Kidney (tissue), 13 donors: ENCODE measurements at regions not wholly inside any gene's neighbourhood (a gene's known extent, or its start where the extent isn't known, plus 50 kb on each side); places are given as distances from the start of the nearest gene placed in this dataset.

Experiments used
- DNase-seq, 5 donors: peaks; one replicate each; pipeline ENCODE4 v3.0.0-alpha.2; 2013 to 2020
- FAIRE-seq: peaks from 2 replicates; lab custom pipeline; 2012; peaks lifted over from hg19 to GRCh38; lab: Jason Lieb, UNC
- H3K27ac ChIP-seq, 2 donors: one replicate each; pipeline ENCODE4 v1.7.0; 2013; ENCODE audit warnings: low read depth in 2 of 2, low read length in 2 of 2, inconsistent platforms in 1 of 2
- H3K27me3 ChIP-seq: one replicate; pipeline ENCODE4 v1.7.1; 2013; ENCODE audit warnings: low read length, inconsistent platforms; ENCODE audit not compliant: control insufficient read depth, insufficient read depth
- H3K36me3 ChIP-seq, 3 donors: one replicate each; pipeline versions ENCODE4 v1.7.0 to v1.7.1; 2013; ENCODE audit warnings: low read length in 3 of 3, control low read depth in 1 of 3, inconsistent platforms in 1 of 3; ENCODE audit not compliant: insufficient read depth in 3 of 3, control insufficient read depth in 2 of 3
- H3K4me1 ChIP-seq, 3 donors: one replicate each; pipeline versions ENCODE4 v1.7.0 to v1.7.1; 2013; ENCODE audit warnings: low read length in 3 of 3, inconsistent platforms in 1 of 3, low read depth in 1 of 3; ENCODE audit not compliant: control insufficient read depth in 2 of 3, insufficient read depth in 2 of 3
- H3K4me3 ChIP-seq, 3 donors: one replicate each; pipeline versions ENCODE4 v1.7.0 to v1.8.1; 2013; ENCODE audit warnings: low read length in 3 of 3, control low read depth in 1 of 3, inconsistent platforms in 1 of 3
- H3K9ac ChIP-seq, 3 donors: one replicate each; pipeline versions ENCODE4 v1.7.0 to v1.7.1; 2013; ENCODE audit warnings: low read length in 3 of 3, control low read depth in 1 of 3, inconsistent platforms in 1 of 3
- H3K9me3 ChIP-seq, 3 donors: one replicate each; pipeline versions ENCODE4 v1.7.0 to v1.7.1; 2013; ENCODE audit warnings: low read length in 3 of 3, control low read depth in 1 of 3, inconsistent platforms in 1 of 3; ENCODE audit not compliant: control insufficient read depth in 2 of 3, insufficient read depth in 1 of 3
- intact Hi-C: fragments of 100-400 bp; cut with DNase I; formaldehyde crosslinking; loops from one replicate; pipeline ENCODE4 v1.11.1; 2022
- TF ChIP-seq, protein P1 (sequence below): IDR thresholded peaks from 3 replicates; pipeline ENCODE4 v1.5.1; 2012; ENCODE audit warnings: mild to moderate bottlenecking, moderate library complexity, borderline replicate concordance; ENCODE audit not compliant: insufficient read depth; ENCODE audit errors: extremely low read depth
- donor health status: control.
- donor health status: control.
- donor health status: control.
- donor health status: control.
- donor health status: control.
- donor health status: DM: yes; HTN: yes; CAD: no.
- donor health status: Normal renal cell carcinoma (clear cell type).

DNA sequence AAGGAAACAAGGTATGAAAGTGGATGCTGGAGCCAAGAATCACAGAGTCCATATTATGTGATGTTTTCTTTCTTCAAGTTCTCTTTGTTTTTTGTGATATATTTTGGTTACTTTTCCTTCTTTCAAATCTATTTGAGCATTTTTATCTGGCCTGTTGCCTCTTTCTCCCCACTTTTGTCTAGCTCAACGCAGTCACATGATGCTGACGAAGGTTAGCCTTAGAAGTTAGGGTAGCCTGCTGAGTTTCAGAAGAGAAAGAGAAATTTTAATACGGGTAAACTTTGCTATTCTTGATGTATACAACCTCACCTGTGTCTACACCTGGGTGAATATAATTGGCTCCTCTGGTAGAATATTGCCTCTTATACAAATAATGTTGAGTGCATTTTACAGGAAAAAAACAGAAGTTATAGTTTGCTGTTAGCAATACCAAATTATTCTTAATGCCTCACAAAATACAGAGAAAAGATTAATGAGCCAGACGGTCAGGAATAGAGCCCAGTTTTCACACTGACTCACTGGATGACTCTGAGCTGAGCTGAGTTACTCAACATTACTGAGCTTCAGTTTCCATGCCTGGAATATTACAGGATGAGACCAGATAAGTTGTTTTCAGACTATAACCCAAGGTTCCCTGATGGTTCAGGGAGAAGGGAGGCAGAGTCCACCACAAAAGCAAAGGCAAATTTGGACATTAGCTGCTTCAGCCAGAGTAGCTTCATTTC is 161.6 kb upstream of the BDNF start:
- Histone ChIP-seq H3K4me3 (no peak overlapping the region), H3K9ac (no peak overlapping the region), H3K4me1 (peaks cover 0 to 7% (median 0%) of the 10 kb centered on the region in 3 donors), H3K9me3 (no peaks in the 10 kb centered on the region), H3K36me3 (no peaks in the 10 kb centered on the region), H3K27me3 (no peaks in the 10 kb centered on the region), H3K27ac (no peak overlapping the region)
- intact Hi-C loops, result no loop called here
- FAIRE-seq (no peak), DNase-seq (no peak)
- TF ChIP-seq, protein P1, sequence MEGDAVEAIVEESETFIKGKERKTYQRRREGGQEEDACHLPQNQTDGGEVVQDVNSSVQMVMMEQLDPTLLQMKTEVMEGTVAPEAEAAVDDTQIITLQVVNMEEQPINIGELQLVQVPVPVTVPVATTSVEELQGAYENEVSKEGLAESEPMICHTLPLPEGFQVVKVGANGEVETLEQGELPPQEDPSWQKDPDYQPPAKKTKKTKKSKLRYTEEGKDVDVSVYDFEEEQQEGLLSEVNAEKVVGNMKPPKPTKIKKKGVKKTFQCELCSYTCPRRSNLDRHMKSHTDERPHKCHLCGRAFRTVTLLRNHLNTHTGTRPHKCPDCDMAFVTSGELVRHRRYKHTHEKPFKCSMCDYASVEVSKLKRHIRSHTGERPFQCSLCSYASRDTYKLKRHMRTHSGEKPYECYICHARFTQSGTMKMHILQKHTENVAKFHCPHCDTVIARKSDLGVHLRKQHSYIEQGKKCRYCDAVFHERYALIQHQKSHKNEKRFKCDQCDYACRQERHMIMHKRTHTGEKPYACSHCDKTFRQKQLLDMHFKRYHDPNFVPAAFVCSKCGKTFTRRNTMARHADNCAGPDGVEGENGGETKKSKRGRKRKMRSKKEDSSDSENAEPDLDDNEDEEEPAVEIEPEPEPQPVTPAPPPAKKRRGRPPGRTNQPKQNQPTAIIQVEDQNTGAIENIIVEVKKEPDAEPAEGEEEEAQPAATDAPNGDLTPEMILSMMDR, result no peak

DNA sequence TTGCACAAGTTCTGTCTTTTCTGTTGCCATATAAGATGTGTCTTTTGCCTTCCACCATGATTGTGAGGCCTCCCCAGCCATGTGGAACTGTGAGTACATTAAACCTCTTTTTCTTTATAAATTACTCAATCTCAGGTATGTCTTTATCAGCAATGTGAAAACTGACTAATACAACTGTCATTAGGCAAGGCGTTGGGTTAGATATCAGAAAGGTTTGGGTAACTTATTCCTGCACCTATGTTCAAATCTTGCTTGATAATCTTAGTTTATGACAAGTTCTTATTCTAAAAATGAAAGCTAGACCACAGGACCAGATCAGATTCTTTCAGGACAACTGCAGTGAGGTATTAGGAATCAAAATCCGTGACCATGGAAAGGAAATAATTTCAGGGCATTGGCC is 160.6 kb upstream of the BDNF start:
- no peaks in the 10 kb centered on the region for H3K9me3 ChIP-seq
- H3K27ac ChIP-seq, result no peak overlapping the region
- H3K4me3 ChIP-seq, result no peak overlapping the region
- DNase-seq (no peak), FAIRE-seq (no peak)
- H3K4me1 ChIP-seq, result peaks cover 0 to 7% (median 0%) of the 10 kb centered on the region in 3 donors
- TF ChIP-seq, protein P1, result no peak
- no peak overlapping the region for H3K9ac ChIP-seq
- no peaks in the 10 kb centered on the region for H3K27me3 ChIP-seq
- intact Hi-C loops, result no loop called here
- H3K36me3 ChIP-seq, result no peaks in the 10 kb centered on the region

DNA sequence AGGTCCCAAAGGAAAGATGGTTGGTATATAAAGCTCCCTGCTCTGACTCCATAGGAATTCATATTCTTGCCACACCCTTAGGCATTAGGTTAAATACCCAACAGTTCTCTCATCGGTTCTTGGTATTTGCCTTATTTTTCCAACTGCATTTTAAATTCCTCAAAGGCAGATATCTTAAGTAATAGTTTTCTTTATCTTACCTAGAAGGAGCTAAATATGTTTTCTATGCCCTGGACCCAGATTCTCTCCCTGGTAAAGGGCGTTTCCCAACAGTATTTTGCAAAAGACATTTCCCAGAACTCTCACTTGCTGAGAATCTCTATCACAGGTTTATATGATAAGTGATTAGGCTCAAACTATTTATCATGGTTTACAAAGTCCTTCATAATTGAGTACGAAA is 158.6 kb upstream of the BDNF start:
- H3K27ac ChIP-seq, result no peak overlapping the region
- no peaks in the 10 kb centered on the region for H3K9me3 ChIP-seq
- intact Hi-C loops, result no loop called here
- no peaks in the 10 kb centered on the region for H3K36me3 ChIP-seq
- H3K27me3 ChIP-seq, result no peaks in the 10 kb centered on the region
- FAIRE-seq (no peak), DNase-seq (no peak)
- peaks cover 0 to 3% (median 0%) of the 10 kb centered on the region in 3 donors for H3K4me1 ChIP-seq
- TF ChIP-seq, protein P1, result no peak
- no peak overlapping the region for H3K9ac ChIP-seq
- H3K4me3 ChIP-seq, result no peak overlapping the region
